DND-41 (cell line): ENCODE measurements at regions not wholly inside any gene's neighbourhood (a gene's known extent, or its start where the extent isn't known, plus 50 kb on each side); places are given as distances from the start of the nearest gene placed in this dataset.

Source experiments
- CTCF ChIP-seq: IDR thresholded peaks from 2 replicates; pipeline ENCODE4 v1.5.1; 2012; ENCODE audit warnings: borderline replicate concordance, low read length, moderate library complexity, mild to moderate bottlenecking; ENCODE audit not compliant: poor library complexity, severe bottlenecking; ENCODE audit errors: extremely low read depth
- EZH2 ChIP-seq: IDR thresholded peaks from 3 replicates; pipeline ENCODE4 v1.6.1; 2012; ENCODE audit warnings: borderline replicate concordance, low read depth, mild to moderate bottlenecking, moderate library complexity, low read length, inconsistent platforms; ENCODE audit not compliant: severe bottlenecking

GRCh38 chr1:69058454-69058853 is 509.3 kb upstream of the LRRC7 start:
- TF ChIP-seq CTCF: no peak
- TF ChIP-seq EZH2: no peak
